H7 (cell line): ENCODE measurements at regions not wholly inside any gene's neighbourhood (a gene's known extent, or its start where the extent isn't known, plus 50 kb on each side); places are given as distances from the start of the nearest gene placed in this dataset.

Experiments used
- DNase-seq: peaks from one replicate; pipeline ENCODE4 v3.0.0; 2012
- H3K27me3 ChIP-seq: 2 replicates; pipeline ENCODE4 v1.6.0; 2011; ENCODE audit warnings: mild to moderate bottlenecking, low read length; ENCODE audit not compliant: control insufficient read depth, insufficient read depth
- H3K36me3 ChIP-seq: replicated peaks from 2 replicates; pipeline ENCODE4 v1.5.1; 2011; ENCODE audit warnings: low read length; ENCODE audit not compliant: control insufficient read depth, insufficient read depth
- H3K4me3 ChIP-seq: 2 replicates; pipeline ENCODE4 v1.5.1; 2011; ENCODE audit warnings: low read depth, mild to moderate bottlenecking, control low read depth, low read length, moderate library complexity; ENCODE audit not compliant: insufficient read depth

DNA sequence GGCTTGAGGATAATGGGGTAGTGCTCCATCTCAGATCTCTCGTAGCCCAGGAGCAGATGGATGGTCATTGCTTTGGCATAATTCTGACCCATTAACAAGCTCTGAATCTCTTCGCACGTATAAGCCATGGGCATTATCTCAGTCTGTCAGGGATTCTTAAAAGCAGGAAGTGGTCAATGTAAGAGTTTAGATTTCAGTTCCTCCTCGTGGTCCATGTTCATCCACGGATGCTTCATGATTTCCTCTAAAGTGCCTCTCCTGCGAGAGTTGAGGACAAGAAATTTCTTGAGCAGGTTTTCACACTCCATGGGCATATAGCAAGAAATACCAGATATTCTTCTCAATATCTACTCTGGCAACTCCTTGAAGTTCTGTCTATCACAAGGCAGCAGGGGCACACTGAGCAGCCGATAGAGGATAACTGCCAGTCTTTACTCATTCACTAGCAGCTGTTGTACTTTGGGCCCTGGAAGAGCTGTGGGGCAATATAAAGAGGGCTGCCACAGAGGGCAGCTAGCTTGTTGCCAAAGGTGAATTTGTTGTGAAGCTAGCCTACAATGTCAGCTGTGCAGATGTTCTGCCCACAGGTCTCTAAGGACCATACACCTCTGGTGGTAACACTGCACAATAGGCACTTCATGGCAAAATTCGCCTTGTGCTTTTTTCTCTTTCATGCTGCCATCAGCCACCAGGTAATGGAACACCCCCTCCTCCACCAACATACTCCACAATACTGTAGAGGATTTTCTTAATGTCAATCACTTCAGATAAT, 52.0 kb upstream of the WDR17 start:
- no peak for DNase-seq
- no peaks in the 10 kb centered on the region for H3K36me3 ChIP-seq
- H3K4me3 ChIP-seq, result no peak overlapping the region
- no peaks in the 10 kb centered on the region for H3K27me3 ChIP-seq

DNA sequence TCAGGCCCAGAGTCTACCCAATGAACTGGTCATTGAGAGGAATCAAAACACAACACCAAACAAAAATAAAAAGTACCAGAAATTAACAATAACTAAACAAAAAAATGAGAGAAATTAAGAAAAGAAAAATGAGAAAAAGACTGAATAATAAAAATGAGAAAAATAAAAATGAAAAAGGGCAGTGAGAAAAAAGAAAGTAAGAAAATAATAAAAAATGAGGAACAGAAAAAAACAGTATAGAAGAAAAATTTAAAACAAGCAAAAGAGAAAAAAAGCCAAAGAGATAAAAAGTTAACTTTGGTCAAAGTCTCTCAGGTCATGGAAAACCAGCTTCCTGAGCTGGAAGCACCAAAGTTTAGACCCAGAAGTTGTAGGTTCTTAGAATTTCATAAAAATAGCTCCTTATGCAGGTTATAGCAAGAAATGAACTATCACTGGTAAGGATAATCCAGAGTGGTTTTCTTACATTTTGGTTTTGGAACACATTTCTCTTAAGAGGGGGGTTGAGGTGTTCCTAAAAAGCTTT, 51.0 kb upstream of the WDR17 start:
- DNase-seq, result no peak
- H3K4me3 ChIP-seq, result no peak overlapping the region
- H3K36me3 ChIP-seq, result no peaks in the 10 kb centered on the region
- H3K27me3 ChIP-seq, result no peaks in the 10 kb centered on the region
